Right renal pelvis (tissue), 4 donors: ENCODE measurements at regions not wholly inside any gene's neighbourhood (a gene's known extent, or its start where the extent isn't known, plus 50 kb on each side); places are given as distances from the start of the nearest gene placed in this dataset.
"Not testable (repeated sequence)": the region's sequence is repeated elsewhere in the genome, so short reads cannot be mapped to it uniquely, and the experiment has no call there.

Experiments
- DNase-seq, 4 donors: peaks; one replicate each; pipeline ENCODE4 v3.0.0-alpha.2; 2013; ENCODE audit warnings: low read depth in 4 of 4, low spot score in 3 of 4, missing footprints in 1 of 4

GRCh38 chr5:176744584-176744965 is 65.8 kb upstream of the UNC5A start:
- no peak for DNase-seq

- DNase-seq, result no peak
These were observed 62.7 kb upstream of the UNC5A start for GRCh38 chr5:176747670-176748072.

- DNase-seq, result no peak
These were observed 62.0 kb upstream of the UNC5A start for GRCh38 chr5:176748073-176748966.

GRCh38 chr5:176748967-176749935 is 61.1 kb upstream of the UNC5A start:
- DNase-seq, result no peak

GRCh38 chr5:176750144-176750543 is 60.2 kb upstream of the UNC5A start:
- no peak for DNase-seq

GRCh38 chr5:176754376-176754973 is 55.9 kb upstream of the UNC5A start:
- no peak for DNase-seq

- not testable (repeated sequence) for DNase-seq
These were observed 54.8 kb upstream of the UNC5A start for GRCh38 chr5:176755593-176755992.

- DNase-seq, result not testable (repeated sequence)
These were observed 52.8 kb upstream of the UNC5A start for GRCh38 chr5:176757569-176757968.
